ENCODE measurements at regions not wholly inside any gene's neighbourhood (a gene's known extent, or its start where the extent isn't known, plus 50 kb on each side); places are given as distances from the start of the nearest gene placed in this dataset.
A peak's percentile ranks its signal among the peaks of the same experiment; 100 is the strongest.

DNA sequence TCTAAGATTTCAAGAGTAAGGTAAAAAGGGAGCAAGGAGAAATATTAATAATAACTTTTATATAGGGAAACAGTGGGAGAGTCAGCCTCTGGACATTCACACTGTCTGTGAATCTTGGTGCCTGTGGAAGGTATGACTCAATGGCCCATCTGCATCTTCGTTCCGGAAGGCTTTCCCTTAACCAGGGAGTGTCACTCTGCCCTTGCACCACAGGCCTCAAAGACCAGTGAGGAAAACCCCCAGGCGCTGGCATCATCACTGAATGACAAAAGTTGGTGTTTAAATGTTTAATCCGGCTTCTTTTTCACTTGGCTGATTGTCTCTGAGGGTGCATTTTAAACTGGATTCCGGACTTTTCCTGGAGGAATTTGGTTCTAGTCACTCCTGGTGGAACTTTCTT lies 522.4 kb upstream of the TLE4 start:
- Histone ChIP-seq H3K36me3 (ENCODE audit: control insufficient read depth, insufficient read depth, low read length) (no peaks in the 10 kb centered on the region), H3K27me3 (ENCODE audit: control insufficient read depth, insufficient read depth, low read length) (no peaks in the 10 kb centered on the region), H3K4me2 (ENCODE audit: extremely low read depth, insufficient read depth, low read length) (no peak overlapping the region), H2AFZ (ENCODE audit: low read length) (no peak overlapping the region), H3K4me1 (ENCODE audit: control insufficient read depth, extremely low read depth, insufficient read depth, low read length) (no peaks in the 10 kb centered on the region), H3K4me3 (replicated peaks in 1 of 4; ENCODE audit: control extremely low read depth in 1 of 4, insufficient read depth in 1 of 4, low read depth in 3 of 4, low read length in 4 of 4) (no peak overlapping the region), H3K9ac (ENCODE audit: insufficient read depth, low read length) (no peak overlapping the region), H3K79me2 (ENCODE audit: control insufficient read depth, insufficient read depth, low read length) (no peaks in the 10 kb centered on the region), H3K27ac (ENCODE audit: insufficient read depth, low read length) (no peak overlapping the region), H3K9me3 (ENCODE audit: control insufficient read depth, insufficient read depth, low read depth, low read length) (no peaks in the 10 kb centered on the region), H4K20me1 (ENCODE audit: control insufficient read depth, extremely low read depth, insufficient read depth, low read length) (no peaks in the 10 kb centered on the region)
- TF ChIP-seq EZH2 (IDR thresholded peaks at IDR 0.05; ENCODE audit: low read length, missing control alignments), result no peak
- TF ChIP-seq, protein P1, sequence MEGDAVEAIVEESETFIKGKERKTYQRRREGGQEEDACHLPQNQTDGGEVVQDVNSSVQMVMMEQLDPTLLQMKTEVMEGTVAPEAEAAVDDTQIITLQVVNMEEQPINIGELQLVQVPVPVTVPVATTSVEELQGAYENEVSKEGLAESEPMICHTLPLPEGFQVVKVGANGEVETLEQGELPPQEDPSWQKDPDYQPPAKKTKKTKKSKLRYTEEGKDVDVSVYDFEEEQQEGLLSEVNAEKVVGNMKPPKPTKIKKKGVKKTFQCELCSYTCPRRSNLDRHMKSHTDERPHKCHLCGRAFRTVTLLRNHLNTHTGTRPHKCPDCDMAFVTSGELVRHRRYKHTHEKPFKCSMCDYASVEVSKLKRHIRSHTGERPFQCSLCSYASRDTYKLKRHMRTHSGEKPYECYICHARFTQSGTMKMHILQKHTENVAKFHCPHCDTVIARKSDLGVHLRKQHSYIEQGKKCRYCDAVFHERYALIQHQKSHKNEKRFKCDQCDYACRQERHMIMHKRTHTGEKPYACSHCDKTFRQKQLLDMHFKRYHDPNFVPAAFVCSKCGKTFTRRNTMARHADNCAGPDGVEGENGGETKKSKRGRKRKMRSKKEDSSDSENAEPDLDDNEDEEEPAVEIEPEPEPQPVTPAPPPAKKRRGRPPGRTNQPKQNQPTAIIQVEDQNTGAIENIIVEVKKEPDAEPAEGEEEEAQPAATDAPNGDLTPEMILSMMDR (conservative IDR thresholded peaks at IDR 0.05 in 1 of 2, IDR thresholded peaks at IDR 0.05 in 1 of 2; ENCODE audit: low read depth in 1 of 2, low read length in 2 of 2), result no peak
- no peak for DNase-seq (ENCODE audit: low read depth in 2 of 2)

DNA sequence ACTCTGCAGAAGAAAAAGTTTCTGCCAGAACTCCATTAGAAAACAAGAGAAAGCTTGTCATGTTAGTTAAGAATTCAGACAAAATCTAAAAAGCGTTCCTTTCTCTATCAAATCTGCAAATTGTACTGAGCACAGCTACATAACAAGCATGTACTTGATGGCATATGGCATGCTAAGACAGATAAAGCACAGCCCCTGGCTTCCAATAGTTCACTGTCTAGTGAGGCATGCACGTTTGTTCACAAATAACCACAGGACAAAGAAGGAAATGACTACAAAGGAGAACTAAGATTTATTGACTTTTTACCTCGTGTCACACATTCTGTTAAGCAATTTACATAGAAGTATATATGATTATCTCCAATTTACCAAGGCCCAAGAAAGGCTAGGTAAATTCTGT lies 518.2 kb upstream of the TLE4 start:
- H3K36me3 ChIP-seq (ENCODE audit: control insufficient read depth, insufficient read depth, low read length), result no peaks in the 10 kb centered on the region
- H3K27ac ChIP-seq (ENCODE audit: insufficient read depth, low read length), result no peak overlapping the region
- H3K4me1 ChIP-seq (ENCODE audit: control insufficient read depth, extremely low read depth, insufficient read depth, low read length), result no peaks in the 10 kb centered on the region
- no peak overlapping the region for H2AFZ ChIP-seq (ENCODE audit: low read length)
- DNase-seq (ENCODE audit: low read depth in 2 of 2), result peak in 1 of 2 donors; percentile 65
- TF ChIP-seq, protein P1 (conservative IDR thresholded peaks at IDR 0.05 in 1 of 2, IDR thresholded peaks at IDR 0.05 in 1 of 2; ENCODE audit: low read depth in 1 of 2, low read length in 2 of 2), result no peak
- no peak for TF ChIP-seq EZH2 (IDR thresholded peaks at IDR 0.05; ENCODE audit: low read length, missing control alignments)
- no peak overlapping the region for H3K4me3 ChIP-seq (replicated peaks in 1 of 4; ENCODE audit: control extremely low read depth in 1 of 4, insufficient read depth in 1 of 4, low read depth in 3 of 4, low read length in 4 of 4)
- H3K9me3 ChIP-seq (ENCODE audit: control insufficient read depth, insufficient read depth, low read depth, low read length), result no peaks in the 10 kb centered on the region
- H4K20me1 ChIP-seq (ENCODE audit: control insufficient read depth, extremely low read depth, insufficient read depth, low read length), result no peaks in the 10 kb centered on the region
- no peak overlapping the region for H3K4me2 ChIP-seq (ENCODE audit: extremely low read depth, insufficient read depth, low read length)
- no peak overlapping the region for H3K9ac ChIP-seq (ENCODE audit: insufficient read depth, low read length)
- no peaks in the 10 kb centered on the region for H3K27me3 ChIP-seq (ENCODE audit: control insufficient read depth, insufficient read depth, low read length)
- no peaks in the 10 kb centered on the region for H3K79me2 ChIP-seq (ENCODE audit: control insufficient read depth, insufficient read depth, low read length)

DNA sequence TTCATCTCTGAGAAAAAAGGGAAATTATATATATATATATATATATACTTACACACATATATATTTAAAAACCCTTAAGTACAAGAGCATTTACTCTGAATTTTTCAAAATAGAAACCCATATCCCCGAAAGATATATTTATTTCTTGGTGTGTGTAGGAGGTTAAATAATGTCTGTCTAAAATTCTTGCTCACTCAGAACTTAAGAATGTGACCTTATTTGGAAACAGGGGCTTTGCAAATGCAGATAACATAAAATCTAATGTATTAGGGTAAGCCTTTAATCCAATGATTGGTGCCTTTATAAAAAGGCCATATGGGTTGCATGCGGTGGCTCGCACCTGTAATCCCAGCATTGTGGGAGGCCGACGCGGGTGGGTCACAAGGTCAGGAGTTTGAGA lies 517.3 kb upstream of the TLE4 start:
- Histone ChIP-seq H3K4me2 (ENCODE audit: extremely low read depth, insufficient read depth, low read length) (no peak overlapping the region), H3K79me2 (ENCODE audit: control insufficient read depth, insufficient read depth, low read length) (no peaks in the 10 kb centered on the region), H3K9me3 (ENCODE audit: control insufficient read depth, insufficient read depth, low read depth, low read length) (no peaks in the 10 kb centered on the region), H3K4me3 (replicated peaks in 1 of 4; ENCODE audit: control extremely low read depth in 1 of 4, insufficient read depth in 1 of 4, low read depth in 3 of 4, low read length in 4 of 4) (no peak overlapping the region), H4K20me1 (ENCODE audit: control insufficient read depth, extremely low read depth, insufficient read depth, low read length) (no peaks in the 10 kb centered on the region), H3K27ac (ENCODE audit: insufficient read depth, low read length) (no peak overlapping the region), H3K27me3 (ENCODE audit: control insufficient read depth, insufficient read depth, low read length) (no peaks in the 10 kb centered on the region), H2AFZ (ENCODE audit: low read length) (no peak overlapping the region), H3K36me3 (ENCODE audit: control insufficient read depth, insufficient read depth, low read length) (no peaks in the 10 kb centered on the region), H3K4me1 (ENCODE audit: control insufficient read depth, extremely low read depth, insufficient read depth, low read length) (no peaks in the 10 kb centered on the region), H3K9ac (ENCODE audit: insufficient read depth, low read length) (no peak overlapping the region)
- peak; percentile 10 to 67 for DNase-seq (ENCODE audit: low read depth in 2 of 2)
- TF ChIP-seq, protein P1 (conservative IDR thresholded peaks at IDR 0.05 in 1 of 2, IDR thresholded peaks at IDR 0.05 in 1 of 2; ENCODE audit: low read depth in 1 of 2, low read length in 2 of 2), result no peak
- TF ChIP-seq EZH2 (IDR thresholded peaks at IDR 0.05; ENCODE audit: low read length, missing control alignments), result no peak
